ENCODE measurements at regions not wholly inside any gene's neighbourhood (a gene's known extent, or its start where the extent isn't known, plus 50 kb on each side); places are given as distances from the start of the nearest gene placed in this dataset.
A peak's percentile ranks its signal among the peaks of the same experiment; 100 is the strongest.

- intact Hi-C loops (cut with DNase I), result no loop called here
- FAIRE-seq, result no peak
- no peaks in the 10 kb centered on the region for H3K27me3 ChIP-seq (ENCODE audit: control insufficient read depth, insufficient read depth, low read length)
- TF ChIP-seq, protein P1, sequence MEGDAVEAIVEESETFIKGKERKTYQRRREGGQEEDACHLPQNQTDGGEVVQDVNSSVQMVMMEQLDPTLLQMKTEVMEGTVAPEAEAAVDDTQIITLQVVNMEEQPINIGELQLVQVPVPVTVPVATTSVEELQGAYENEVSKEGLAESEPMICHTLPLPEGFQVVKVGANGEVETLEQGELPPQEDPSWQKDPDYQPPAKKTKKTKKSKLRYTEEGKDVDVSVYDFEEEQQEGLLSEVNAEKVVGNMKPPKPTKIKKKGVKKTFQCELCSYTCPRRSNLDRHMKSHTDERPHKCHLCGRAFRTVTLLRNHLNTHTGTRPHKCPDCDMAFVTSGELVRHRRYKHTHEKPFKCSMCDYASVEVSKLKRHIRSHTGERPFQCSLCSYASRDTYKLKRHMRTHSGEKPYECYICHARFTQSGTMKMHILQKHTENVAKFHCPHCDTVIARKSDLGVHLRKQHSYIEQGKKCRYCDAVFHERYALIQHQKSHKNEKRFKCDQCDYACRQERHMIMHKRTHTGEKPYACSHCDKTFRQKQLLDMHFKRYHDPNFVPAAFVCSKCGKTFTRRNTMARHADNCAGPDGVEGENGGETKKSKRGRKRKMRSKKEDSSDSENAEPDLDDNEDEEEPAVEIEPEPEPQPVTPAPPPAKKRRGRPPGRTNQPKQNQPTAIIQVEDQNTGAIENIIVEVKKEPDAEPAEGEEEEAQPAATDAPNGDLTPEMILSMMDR (IDR thresholded peaks at IDR 0.05; ENCODE audit: borderline replicate concordance, extremely low read depth, insufficient read depth), result no peak
- no peaks in the 10 kb centered on the region for H3K36me3 ChIP-seq (ENCODE audit: control insufficient read depth in 2 of 3, insufficient read depth in 3 of 3, low read length in 3 of 3)
- H3K27ac ChIP-seq (ENCODE audit: low read depth in 2 of 2, low read length in 2 of 2), result no peak overlapping the region
- H3K9ac ChIP-seq (ENCODE audit: low read length in 3 of 3), result no peak overlapping the region
- no peaks in the 10 kb centered on the region for H3K9me3 ChIP-seq (ENCODE audit: control insufficient read depth in 2 of 3, insufficient read depth in 1 of 3, low read length in 3 of 3)
- DNase-seq, result no peak
- H3K4me3 ChIP-seq (ENCODE audit: low read length in 3 of 3), result no peak overlapping the region
- no peaks in the 10 kb centered on the region for H3K4me1 ChIP-seq (ENCODE audit: control insufficient read depth in 2 of 3, insufficient read depth in 2 of 3, low read depth in 1 of 3, low read length in 3 of 3)
These were observed 144.1 kb upstream of the B3GAT1 start for GRCh38 chr11:134556186-134556585.

GRCh38 chr11:134555510-134555909, 143.5 kb upstream of the B3GAT1 start:
- TF ChIP-seq, protein P1 (IDR thresholded peaks at IDR 0.05; ENCODE audit: borderline replicate concordance, extremely low read depth, insufficient read depth), result no peak
- H3K9me3 ChIP-seq (ENCODE audit: control insufficient read depth in 2 of 3, insufficient read depth in 1 of 3, low read length in 3 of 3), result no peaks in the 10 kb centered on the region
- DNase-seq (peak in 1 of 5 donors; percentile 1), FAIRE-seq (no peak)
- no peak overlapping the region for H3K4me3 ChIP-seq (ENCODE audit: low read length in 3 of 3)
- no peak overlapping the region for H3K27ac ChIP-seq (ENCODE audit: low read depth in 2 of 2, low read length in 2 of 2)
- no peaks in the 10 kb centered on the region for H3K4me1 ChIP-seq (ENCODE audit: control insufficient read depth in 2 of 3, insufficient read depth in 2 of 3, low read depth in 1 of 3, low read length in 3 of 3)
- no peak overlapping the region for H3K9ac ChIP-seq (ENCODE audit: low read length in 3 of 3)
- no peaks in the 10 kb centered on the region for H3K36me3 ChIP-seq (ENCODE audit: control insufficient read depth in 2 of 3, insufficient read depth in 3 of 3, low read length in 3 of 3)
- H3K27me3 ChIP-seq (ENCODE audit: control insufficient read depth, insufficient read depth, low read length), result no peaks in the 10 kb centered on the region
- intact Hi-C loops (cut with DNase I), result no loop called here

- Histone ChIP-seq H3K9ac (ENCODE audit: low read length in 3 of 3) (no peak overlapping the region), H3K27ac (ENCODE audit: low read depth in 2 of 2, low read length in 2 of 2) (no peak overlapping the region), H3K4me1 (ENCODE audit: control insufficient read depth in 2 of 3, insufficient read depth in 2 of 3, low read depth in 1 of 3, low read length in 3 of 3) (no peaks in the 10 kb centered on the region), H3K27me3 (ENCODE audit: control insufficient read depth, insufficient read depth, low read length) (no peaks in the 10 kb centered on the region), H3K9me3 (ENCODE audit: control insufficient read depth in 2 of 3, insufficient read depth in 1 of 3, low read length in 3 of 3) (no peaks in the 10 kb centered on the region), H3K36me3 (ENCODE audit: control insufficient read depth in 2 of 3, insufficient read depth in 3 of 3, low read length in 3 of 3) (no peaks in the 10 kb centered on the region), H3K4me3 (ENCODE audit: low read length in 3 of 3) (no peak overlapping the region)
- peak in 1 of 5 donors; percentile 1 for DNase-seq
- intact Hi-C loops (cut with DNase I), result no loop called here
- TF ChIP-seq, protein P1 (IDR thresholded peaks at IDR 0.05; ENCODE audit: borderline replicate concordance, extremely low read depth, insufficient read depth), result no peak
- FAIRE-seq, result no peak
These were observed 142.8 kb upstream of the B3GAT1 start for GRCh38 chr11:134554861-134555260.

DNA sequence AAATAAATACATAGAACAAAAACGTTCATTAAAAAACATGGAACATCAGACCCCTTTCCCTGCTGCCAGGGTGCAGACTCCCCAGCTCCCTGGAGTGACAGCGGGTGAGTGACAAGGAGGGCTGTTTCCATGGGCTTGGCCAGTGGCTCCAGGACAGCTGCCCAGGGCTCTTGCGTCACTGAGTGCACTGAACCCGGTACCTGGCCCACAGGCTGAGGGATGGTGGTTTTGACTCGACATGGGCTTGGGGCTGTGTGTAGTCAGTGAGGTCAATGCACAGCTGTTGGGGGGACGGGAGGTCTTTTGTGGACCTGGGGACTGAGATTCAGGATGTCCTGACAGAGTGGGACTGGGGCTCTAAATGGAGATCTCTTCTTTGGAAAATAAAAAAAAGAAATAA, 142.1 kb upstream of the B3GAT1 start:
- H3K4me3 ChIP-seq (ENCODE audit: low read length in 3 of 3), result no peak overlapping the region
- no peaks in the 10 kb centered on the region for H3K36me3 ChIP-seq (ENCODE audit: control insufficient read depth in 2 of 3, insufficient read depth in 3 of 3, low read length in 3 of 3)
- DNase-seq (peak in 1 of 5 donors; percentile 4), FAIRE-seq (no peak)
- H3K9ac ChIP-seq (ENCODE audit: low read length in 3 of 3), result no peak overlapping the region
- H3K27me3 ChIP-seq (ENCODE audit: control insufficient read depth, insufficient read depth, low read length), result no peaks in the 10 kb centered on the region
- no peak overlapping the region for H3K27ac ChIP-seq (ENCODE audit: low read depth in 2 of 2, low read length in 2 of 2)
- intact Hi-C loops (cut with DNase I), result no loop called here
- no peaks in the 10 kb centered on the region for H3K9me3 ChIP-seq (ENCODE audit: control insufficient read depth in 2 of 3, insufficient read depth in 1 of 3, low read length in 3 of 3)
- TF ChIP-seq, protein P1 (IDR thresholded peaks at IDR 0.05; ENCODE audit: borderline replicate concordance, extremely low read depth, insufficient read depth), result no peak
- H3K4me1 ChIP-seq (ENCODE audit: control insufficient read depth in 2 of 3, insufficient read depth in 2 of 3, low read depth in 1 of 3, low read length in 3 of 3), result no peaks in the 10 kb centered on the region
